ENCODE measurements at regions not wholly inside any gene's neighbourhood (a gene's known extent, or its start where the extent isn't known, plus 50 kb on each side); places are given as distances from the start of the nearest gene placed in this dataset.
"Not testable (repeated sequence)": the region's sequence is repeated elsewhere in the genome, so short reads cannot be mapped to it uniquely, and the experiment has no call there.

GRCh38 chr6:90885611-90886056, 298.8 kb upstream of the MAP3K7 start:
- Histone ChIP-seq H3K36me3 (replicated peaks in 1 of 2; ENCODE audit: control insufficient read depth in 1 of 2, insufficient read depth in 2 of 2, low read length in 2 of 2) (no peaks in the 10 kb centered on the region), H3K79me2 (ENCODE audit: insufficient read depth, low read length) (no peaks in the 10 kb centered on the region), H4K20me1 (ENCODE audit: insufficient read depth, low read length) (no peaks in the 10 kb centered on the region), H3K27me3 (ENCODE audit: control insufficient read depth in 2 of 2, insufficient read depth in 2 of 2, low read length in 2 of 2) (no peaks in the 10 kb centered on the region), H3K4me3 (replicated peaks in 1 of 3; ENCODE audit: low read depth in 2 of 3, low read length in 3 of 3) (no peak overlapping the region), H2AFZ (ENCODE audit: insufficient read depth, low read depth, low read length, poor library complexity, severe bottlenecking) (no peak overlapping the region), H3K4me2 (replicated peaks; ENCODE audit: extremely low read depth, low read length, poor library complexity, severe bottlenecking) (no peak overlapping the region), H3K4me1 (ENCODE audit: control insufficient read depth in 1 of 2, insufficient read depth in 2 of 2, low read length in 2 of 2) (no peaks in the 10 kb centered on the region), H3K27ac (ENCODE audit: low read depth in 1 of 2, low read length in 2 of 2) (no peak overlapping the region), H3K9me3 (replicated peaks in 1 of 2; ENCODE audit: control insufficient read depth in 1 of 2, insufficient read depth in 1 of 2, low read length in 2 of 2) (peaks cover 0 to 3% of the 10 kb centered on the region in 2 donors), H3K9ac (ENCODE audit: insufficient read depth, low read length, poor library complexity, severe bottlenecking) (no peak overlapping the region)
- no peak overlapping the region for H3K27ac Mint-ChIP-seq
- H3K27me3 Mint-ChIP-seq (ENCODE audit: low read depth in 3 of 3), result peaks cover 0 to 1% (median 0%) of the 10 kb centered on the region in 3 donors
- no peak for TF ChIP-seq CTCF (IDR thresholded peaks at IDR 0.05)
- no peaks in the 10 kb centered on the region for H3K36me3 Mint-ChIP-seq
- peaks cover 2 to 15% (median 11%) of the 10 kb centered on the region in 7 donors for H3K9me3 Mint-ChIP-seq
- DNase-seq, result no peak
- peak overlapping the region in 1 of 2 donors; percentile 32 for H3K4me3 Mint-ChIP-seq
- intact Hi-C loops (cut with micrococcal nuclease), result no loop called here
- H3K4me1 Mint-ChIP-seq, result no peaks in the 10 kb centered on the region
- WGBS (ENCODE audit: insufficient coverage), result 98% methylated on average over 6 of the region's 10 CpGs

GRCh38 chr6:90885137-90885536, 298.3 kb upstream of the MAP3K7 start:
- peaks cover 6 to 18% (median 11%) of the 10 kb centered on the region in 7 donors for H3K9me3 Mint-ChIP-seq
- no CpG with 5 or more reads among the region's 4 CpGs for WGBS (ENCODE audit: insufficient coverage)
- H3K4me3 ChIP-seq (replicated peaks in 1 of 3; ENCODE audit: low read depth in 2 of 3, low read length in 3 of 3); H3K9ac ChIP-seq (ENCODE audit: insufficient read depth, low read length, poor library complexity, severe bottlenecking); H3K4me2 ChIP-seq (replicated peaks; ENCODE audit: extremely low read depth, low read length, poor library complexity, severe bottlenecking); H4K20me1 ChIP-seq (ENCODE audit: insufficient read depth, low read length); DNase-seq; H3K4me1 ChIP-seq (ENCODE audit: control insufficient read depth in 1 of 2, insufficient read depth in 2 of 2, low read length in 2 of 2); H3K27me3 Mint-ChIP-seq (ENCODE audit: low read depth in 3 of 3); H3K4me1 Mint-ChIP-seq; H3K79me2 ChIP-seq (ENCODE audit: insufficient read depth, low read length); H3K27ac Mint-ChIP-seq; H3K27ac ChIP-seq (ENCODE audit: low read depth in 1 of 2, low read length in 2 of 2); H2AFZ ChIP-seq (ENCODE audit: insufficient read depth, low read depth, low read length, poor library complexity, severe bottlenecking); H3K36me3 ChIP-seq (replicated peaks in 1 of 2; ENCODE audit: control insufficient read depth in 1 of 2, insufficient read depth in 2 of 2, low read length in 2 of 2); H3K4me3 Mint-ChIP-seq; H3K27me3 ChIP-seq (ENCODE audit: control insufficient read depth in 2 of 2, insufficient read depth in 2 of 2, low read length in 2 of 2); intact Hi-C loops (cut with micrococcal nuclease); H3K36me3 Mint-ChIP-seq; H3K9me3 ChIP-seq (replicated peaks in 1 of 2; ENCODE audit: control insufficient read depth in 1 of 2, insufficient read depth in 1 of 2, low read length in 2 of 2): not testable (repeated sequence)
